GM18868 (cell line): ENCODE measurements at regions not wholly inside any gene's neighbourhood (a gene's known extent, or its start where the extent isn't known, plus 50 kb on each side); places are given as distances from the start of the nearest gene placed in this dataset.
"Not testable (repeated sequence)": the region's sequence is repeated elsewhere in the genome, so short reads cannot be mapped to it uniquely, and the experiment has no call there.

Experiments used
- ATAC-seq: cut with Tn5 transposase; IDR thresholded peaks from one replicate; pipeline ENCODE4 v1.9.1; 2021; ENCODE audit warnings: mild to moderate bottlenecking, moderate library complexity; ENCODE audit not compliant: unreplicated experiment

- no peak for ATAC-seq
Observed at GRCh38 chr12:124214574-124214973, 80.3 kb upstream of the RFLNA start.

- ATAC-seq = no peak
Observed at GRCh38 chr12:124216966-124217365, 77.9 kb upstream of the RFLNA start.

GRCh38 chr12:124217508-124218242 is 77.2 kb upstream of the RFLNA start:
- no peak for ATAC-seq

GRCh38 chr12:124218243-124218560 is 76.7 kb upstream of the RFLNA start:
- ATAC-seq = no peak

GRCh38 chr12:124218650-124219049 is 76.2 kb upstream of the RFLNA start:
- ATAC-seq = not testable (repeated sequence)

- ATAC-seq = no peak
Observed at GRCh38 chr12:124222368-124223245, 72.3 kb upstream of the RFLNA start.

- ATAC-seq = not testable (repeated sequence)
Observed at GRCh38 chr12:124223733-124224138, 71.2 kb upstream of the RFLNA start.

GRCh38 chr12:124224535-124225110 is 70.3 kb upstream of the RFLNA start:
- ATAC-seq = no peak

GRCh38 chr12:124225730-124226129 is 69.2 kb upstream of the RFLNA start:
- ATAC-seq = no peak

GRCh38 chr12:124227951-124228711 is 66.8 kb upstream of the RFLNA start:
- no peak for ATAC-seq

GRCh38 chr12:124229520-124229919 is 65.4 kb upstream of the RFLNA start:
- no peak for ATAC-seq

- ATAC-seq = no peak
Observed at GRCh38 chr12:124230117-124230757, 64.7 kb upstream of the RFLNA start.

GRCh38 chr12:124230789-124231188 is 64.1 kb upstream of the RFLNA start:
- ATAC-seq = no peak

GRCh38 chr12:124231980-124232653 is 62.8 kb upstream of the RFLNA start:
- ATAC-seq = no peak

- no peak for ATAC-seq
Observed at GRCh38 chr12:124232654-124232987, 62.3 kb upstream of the RFLNA start.

- ATAC-seq = no peak
Observed at GRCh38 chr12:124233041-124233796, 61.7 kb upstream of the RFLNA start.

GRCh38 chr12:124233846-124234640 is 60.9 kb upstream of the RFLNA start:
- no peak for ATAC-seq

- no peak for ATAC-seq
Observed at GRCh38 chr12:124236625-124237031, 58.3 kb upstream of the RFLNA start.

GRCh38 chr12:124238886-124239285 is 56.0 kb upstream of the RFLNA start:
- no peak for ATAC-seq
